Bronchial epithelial cell (primary cell): ENCODE measurements at regions not wholly inside any gene's neighbourhood (a gene's known extent, or its start where the extent isn't known, plus 50 kb on each side); places are given as distances from the start of the nearest gene placed in this dataset.

Experiments
- DNase-seq: peaks from one replicate; pipeline ENCODE4 v3.0.0-alpha.2; 2010; ENCODE audit warnings: low read depth
- FAIRE-seq: peaks from 2 replicates; lab custom pipeline; 2011; peaks lifted over from hg19 to GRCh38; lab: Jason Lieb, UNC
- H3K27me3 ChIP-seq: 2 replicates; pipeline ENCODE4 v1.5.1; 2011; ENCODE audit warnings: low read length; ENCODE audit not compliant: control insufficient read depth, insufficient read depth
- H3K36me3 ChIP-seq: 2 replicates; pipeline ENCODE4 v1.5.1; 2011; ENCODE audit warnings: low read length; ENCODE audit not compliant: control insufficient read depth, insufficient read depth
- H3K4me3 ChIP-seq: 2 replicates; pipeline ENCODE4 v1.5.1; 2011; ENCODE audit warnings: mild to moderate bottlenecking, low read depth, low read length, control low read depth
- CTCF ChIP-seq: IDR thresholded peaks from 2 replicates; pipeline ENCODE4 v1.5.1; 2011; ENCODE audit warnings: mild to moderate bottlenecking, moderate library complexity, low read length, control low read depth, inconsistent platforms; ENCODE audit not compliant: insufficient read depth, severe bottlenecking

DNA sequence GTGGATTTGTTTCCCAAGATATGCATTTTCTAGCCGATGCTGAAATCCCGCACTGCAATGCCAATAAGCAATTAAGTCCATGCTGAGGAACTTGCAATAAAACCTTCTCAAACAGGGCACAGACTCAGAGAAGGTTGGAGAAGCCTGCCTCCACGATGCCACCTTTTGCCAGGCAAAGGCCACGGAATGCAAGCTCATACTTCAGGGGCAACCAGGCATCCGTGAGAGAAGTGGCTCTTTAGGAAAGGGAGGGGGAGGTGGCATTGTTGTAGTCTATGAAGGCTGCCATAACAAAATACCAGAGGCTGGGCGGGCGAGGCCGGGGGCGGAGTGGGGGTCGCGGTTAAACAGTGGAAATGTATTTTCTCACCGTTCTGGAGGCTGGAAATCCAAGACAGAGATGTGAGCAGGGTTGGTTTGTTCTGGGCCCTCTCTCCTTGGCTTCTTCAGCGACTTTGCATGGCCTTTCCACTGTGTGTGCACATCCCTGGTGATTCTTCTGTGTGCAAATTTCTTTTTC is 689.5 kb downstream of the VRK1 start:
- no peaks in the 10 kb centered on the region for H3K27me3 ChIP-seq
- H3K4me3 ChIP-seq = no peak overlapping the region
- DNase-seq (no peak), FAIRE-seq (no peak)
- no peak for TF ChIP-seq CTCF
- H3K36me3 ChIP-seq = no peaks in the 10 kb centered on the region

DNA sequence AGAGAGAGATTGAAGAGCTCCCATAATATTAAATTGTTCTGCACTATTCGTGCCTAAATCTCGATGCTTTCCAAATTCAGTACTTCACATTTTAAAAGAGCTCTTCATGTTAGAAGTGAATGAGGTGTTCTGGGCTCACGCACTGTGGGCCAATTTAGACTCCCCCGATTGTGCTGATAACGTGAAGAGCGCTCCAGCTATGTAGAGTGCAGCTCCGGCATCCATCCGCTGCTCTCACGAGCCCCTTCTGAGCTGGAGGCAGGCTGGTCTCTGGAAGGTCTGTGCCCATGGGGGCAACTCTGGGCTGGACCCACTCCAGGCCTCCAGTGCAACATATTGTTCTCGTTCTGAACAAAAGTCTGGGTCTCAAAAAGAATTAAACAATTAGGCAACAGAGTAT is 692.6 kb downstream of the VRK1 start:
- no peak overlapping the region for H3K4me3 ChIP-seq
- no peaks in the 10 kb centered on the region for H3K36me3 ChIP-seq
- FAIRE-seq (no peak), DNase-seq (no peak)
- H3K27me3 ChIP-seq = no peaks in the 10 kb centered on the region
- TF ChIP-seq CTCF = no peak

DNA sequence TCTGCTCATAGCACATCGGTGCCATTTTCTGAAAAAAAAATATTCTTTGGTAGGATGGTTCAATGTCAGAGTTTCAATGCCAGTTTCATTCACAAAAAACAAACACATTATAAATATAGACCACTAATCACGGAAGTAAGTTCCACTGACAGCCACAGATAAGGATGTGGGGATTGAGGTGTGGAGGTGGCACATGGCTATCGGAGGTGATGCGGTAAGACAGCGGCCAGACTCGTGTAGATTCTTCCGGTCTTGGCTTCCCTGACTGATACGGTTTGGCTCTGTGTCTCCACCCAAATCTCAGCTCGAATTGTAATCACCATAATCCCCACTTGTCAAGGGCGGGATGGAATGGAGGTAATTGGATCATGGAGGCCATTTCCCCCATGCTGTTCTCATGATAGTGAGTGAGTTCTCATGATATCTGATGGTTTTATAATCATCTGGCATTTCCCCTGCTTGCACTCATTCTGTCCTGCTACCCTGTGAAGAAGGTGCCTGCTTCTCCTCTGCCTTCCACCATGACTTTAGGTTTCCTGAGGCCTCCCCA is 693.4 kb downstream of the VRK1 start:
- H3K36me3 ChIP-seq = no peaks in the 10 kb centered on the region
- no peak for TF ChIP-seq CTCF
- no peak overlapping the region for H3K4me3 ChIP-seq
- FAIRE-seq (no peak), DNase-seq (no peak)
- no peaks in the 10 kb centered on the region for H3K27me3 ChIP-seq

DNA sequence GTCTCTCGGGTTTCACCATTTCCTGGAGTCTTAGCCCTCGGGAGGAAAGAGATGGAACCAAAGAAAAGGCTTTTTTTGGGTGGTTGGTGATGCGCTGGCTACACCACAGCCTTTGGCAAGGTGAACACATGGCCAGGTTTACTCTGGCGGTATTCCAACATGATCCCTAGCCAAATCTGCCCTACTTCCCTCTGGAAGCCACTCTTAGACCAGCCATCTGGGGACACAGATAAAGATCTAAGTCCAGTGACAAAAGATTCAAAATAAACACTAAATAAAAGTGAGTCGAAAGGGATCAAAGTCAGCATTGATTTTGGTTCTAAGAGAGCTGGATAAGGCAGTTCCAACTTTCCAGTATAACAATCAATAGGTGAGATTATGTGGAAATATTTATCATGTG is 694.5 kb downstream of the VRK1 start:
- DNase-seq (no peak), FAIRE-seq (no peak)
- TF ChIP-seq CTCF = no peak
- Histone ChIP-seq H3K4me3 (no peak overlapping the region), H3K36me3 (no peaks in the 10 kb centered on the region), H3K27me3 (no peaks in the 10 kb centered on the region)

GRCh38 chr14:97499790-97500481 is 702.8 kb downstream of the VRK1 start:
- Histone ChIP-seq H3K4me3 (no peak overlapping the region), H3K27me3 (no peaks in the 10 kb centered on the region), H3K36me3 (no peaks in the 10 kb centered on the region)
- DNase-seq (peak; percentile 77), FAIRE-seq (peak; percentile 55)
- no peak for TF ChIP-seq CTCF
